Endothelial cell of umbilical vein (primary cell): ENCODE measurements at regions not wholly inside any gene's neighbourhood (a gene's known extent, or its start where the extent isn't known, plus 50 kb on each side); places are given as distances from the start of the nearest gene placed in this dataset.

ENCODE experiments used
- BruUV-seq: library from RNA; stranded (reverse); fragments of 400-500 nt; replicated peaks from 2 replicates; lab custom pipeline; 2021; lab: Mats Ljungman, UMichigan
- CTCF ChIA-PET: fragments of 300-600, 350-600 bp; sonication (Branson Sonifier 250); formaldehyde crosslinking; loops from one replicate; lab custom pipeline; 2021; ENCODE audit warnings: antibody characterized with exemption, inconsistent platforms; lab: Charles Lee
- POLR2A ChIA-PET: fragments of 300-600, 350-600 bp; sonication (Branson Sonifier 250); formaldehyde crosslinking; loops from one replicate; lab custom pipeline; 2021; ENCODE audit warnings: antibody characterized with exemption, inconsistent platforms; lab: Charles Lee
- DNase-seq: peaks from one replicate; pipeline ENCODE4 v3.0.0-alpha.2; 2011; ENCODE audit warnings: low read depth, low spot score
- FAIRE-seq: peaks from 2 replicates; lab custom pipeline; 2011; peaks lifted over from hg19 to GRCh38; lab: Jason Lieb, UNC
- H2AFZ ChIP-seq: 2 replicates; pipeline ENCODE4 v1.6.0; 2012; ENCODE audit warnings: low read depth, low read length, control low read depth, inconsistent platforms
- H3K27ac ChIP-seq: 2 replicates; pipeline ENCODE4 v1.5.1; 2011; ENCODE audit warnings: low read depth, mild to moderate bottlenecking, control low read depth, low read length, moderate library complexity; ENCODE audit not compliant: insufficient read depth
- H3K27me3 ChIP-seq, 2 experiments: 2 replicates each; pipeline versions ENCODE4 v1.6.0 to v1.6.1; 2011; ENCODE audit warnings: low read length in 2 of 2, mixed read lengths in 1 of 2; ENCODE audit not compliant: control insufficient read depth in 2 of 2, insufficient read depth in 2 of 2
- H3K36me3 ChIP-seq, 2 experiments: 2 replicates in 1 of 2; 3 replicates in 1 of 2; pipeline ENCODE4 v1.5.1; 2011; ENCODE audit warnings: low read length in 2 of 2, mild to moderate bottlenecking in 1 of 2, moderate library complexity in 1 of 2; ENCODE audit not compliant: control insufficient read depth in 2 of 2, insufficient read depth in 2 of 2; ENCODE audit errors: extremely low read depth in 1 of 2
- H3K4me1 ChIP-seq: 3 replicates; pipeline ENCODE4 v1.5.1; 2011; ENCODE audit warnings: mild to moderate bottlenecking, low read length; ENCODE audit not compliant: control insufficient read depth, insufficient read depth; ENCODE audit errors: extremely low read depth
- H3K4me2 ChIP-seq: 2 replicates; pipeline ENCODE4 v1.6.1; 2011; ENCODE audit warnings: low read length, control low read depth, mixed read lengths; ENCODE audit not compliant: insufficient read depth
- H3K4me3 ChIP-seq, 3 experiments: fragments of 200-600 bp in 1 of 3; sonication (generic), shearing (Covaris generic) in 1 of 3; replicated peaks in 1 of 3; 2 replicates each; pipeline ENCODE4 v1.5.1; 2011 to 2016; ENCODE audit warnings: control low read depth in 3 of 3, low read length in 3 of 3, mild to moderate bottlenecking in 2 of 3, inconsistent platforms in 1 of 3, low read depth in 1 of 3, moderate library complexity in 1 of 3; ENCODE audit not compliant: insufficient read depth in 1 of 3
- H3K79me2 ChIP-seq: 2 replicates; pipeline ENCODE4 v1.6.0; 2012; ENCODE audit warnings: low read length, inconsistent platforms; ENCODE audit not compliant: control insufficient read depth, insufficient read depth
- H3K9ac ChIP-seq: replicated peaks from 2 replicates; pipeline ENCODE3; 2011; ENCODE audit warnings: low read length, control low read depth; ENCODE audit not compliant: insufficient read depth; ENCODE audit errors: extremely low read depth
- H3K9me1 ChIP-seq: replicated peaks from 3 replicates; pipeline ENCODE4 v1.6.0; 2011; ENCODE audit warnings: mild to moderate bottlenecking, low read length; ENCODE audit not compliant: control insufficient read depth, insufficient read depth; ENCODE audit errors: extremely low read depth
- H3K9me3 ChIP-seq: replicated peaks from 2 replicates; pipeline ENCODE4 v1.5.1; 2012; ENCODE audit warnings: low read length, inconsistent platforms; ENCODE audit not compliant: control insufficient read depth, insufficient read depth
- H4K20me1 ChIP-seq: replicated peaks from 2 replicates; pipeline ENCODE3; 2011; ENCODE audit warnings: mild to moderate bottlenecking, low read length; ENCODE audit not compliant: control insufficient read depth, insufficient read depth; ENCODE audit errors: extremely low read depth
- CTCF ChIP-seq, 2 donors: IDR thresholded peaks; 1 replicate in 1 of 2; 2 replicates in 1 of 2; pipeline ENCODE4 v1.5.1; 2011; ENCODE audit warnings: low read length in 2 of 2, mild to moderate bottlenecking in 2 of 2, moderate library complexity in 2 of 2, control low read depth in 1 of 2, inconsistent platforms in 1 of 2, low read depth in 1 of 2; ENCODE audit not compliant: insufficient read depth in 1 of 2; ENCODE audit errors: extremely low read depth in 1 of 2
- EZH2 ChIP-seq: IDR thresholded peaks from 2 replicates; pipeline ENCODE4 v1.6.1; 2012; ENCODE audit warnings: borderline replicate concordance, low read depth, mild to moderate bottlenecking, moderate library complexity, low read length, inconsistent platforms; ENCODE audit not compliant: severe bottlenecking
- POLR2AphosphoS5 ChIP-seq: IDR thresholded peaks from 2 replicates; pipeline ENCODE4 v1.6.1; 2012; ENCODE audit warnings: low read depth, mild to moderate bottlenecking, control low read depth, low read length, moderate library complexity; ENCODE audit not compliant: insufficient read depth
- dilution Hi-C: fragments of 300-500 bp; cut with MboI; formaldehyde crosslinking; loops from one replicate; pipeline ENCODE4 v1.15.0; 2019; ENCODE audit warnings: low sequenced_read_pairs; ENCODE audit not compliant: extremely low pct_ligation_motif_present
- intact Hi-C: fragments of 100-400 bp; cut with micrococcal nuclease; formaldehyde crosslinking; loops from one replicate; pipeline ENCODE4 v1.10.0; 2022
- TF ChIP-seq, protein P1 (sequence below): IDR thresholded peaks from 2 replicates; pipeline ENCODE4 v1.6.1; 2011; ENCODE audit not compliant: insufficient read depth, insufficient read length

- Histone ChIP-seq H2AFZ (no peak overlapping the region), H4K20me1 (no peaks in the 10 kb centered on the region), H3K79me2 (no peaks in the 10 kb centered on the region), H3K4me1 (peaks cover 3% of the 10 kb centered on the region), H3K4me3 (no peak overlapping the region), H3K4me2 (no peak overlapping the region), H3K36me3 (no peaks in the 10 kb centered on the region), H3K27ac (no peak overlapping the region), H3K27me3 (peaks cover 0 to 10% of the 10 kb centered on the region in 2 experiments), H3K9ac (no peak overlapping the region), H3K9me3 (no peaks in the 10 kb centered on the region), H3K9me1 (no peaks in the 10 kb centered on the region)
- POLR2A ChIA-PET = no interaction called here
- dilution Hi-C loops = no loop called here
- DNase-seq (no peak), FAIRE-seq (no peak)
- CTCF ChIA-PET = interaction anchor here (1.1 kb wide), 1 partner anchor 19 kb away, joined by 3 read pairs; no protein-coding TSS in a partner anchor
- intact Hi-C loops = no loop called here
- TF ChIP-seq, protein P1, sequence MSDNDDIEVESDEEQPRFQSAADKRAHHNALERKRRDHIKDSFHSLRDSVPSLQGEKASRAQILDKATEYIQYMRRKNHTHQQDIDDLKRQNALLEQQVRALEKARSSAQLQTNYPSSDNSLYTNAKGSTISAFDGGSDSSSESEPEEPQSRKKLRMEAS = no peak
- TF ChIP-seq EZH2 = no peak
- no TSS peak for BruUV-seq
Observed at GRCh38 chr6:26152226-26153101, 65.2 kb downstream of the HFE start.

- Histone ChIP-seq H3K4me2 (peak overlapping the region; percentile 84), H3K9me3 (no peaks in the 10 kb centered on the region), H3K9ac (peak overlapping the region; percentile 80), H3K27ac (peak overlapping the region; percentile 62), H3K4me1 (peaks cover 8% of the 10 kb centered on the region), H3K27me3 (peaks cover 0 to 3% of the 10 kb centered on the region in 2 experiments), H3K9me1 (no peaks in the 10 kb centered on the region), H4K20me1 (no peaks in the 10 kb centered on the region), H3K4me3 (peak overlapping the region; percentile 13 to 81 (median 42)), H3K36me3 (no peaks in the 10 kb centered on the region), H3K79me2 (no peaks in the 10 kb centered on the region), H2AFZ (peak overlapping the region; percentile 71)
- TF ChIP-seq POLR2AphosphoS5 (no peak), CTCF (IDR thresholded peaks at IDR 0.05; ENCODE audit: extremely low read depth in 1 of 2, insufficient read depth in 1 of 2, low read depth in 1 of 2, low read length in 2 of 2) (no peak)
- ChIA-PET POLR2A (interaction anchor here (1.5 to 6.3 kb wide), 6 partner anchors 28 to 95 kb away, joined by 3 to 265 read pairs (median 32); a partner anchor contains a TSS), CTCF (interaction anchor here (1.0 to 1.8 kb wide), 3 partner anchors 11 to 31 kb away, joined by 3 to 10 read pairs (median 7); a partner anchor contains a TSS)
- no peak for FAIRE-seq
- peak; percentile 65 for DNase-seq
- dilution Hi-C loops = no loop called here
- intact Hi-C loops = loop anchor here (5.0 kb wide), 1 partner anchor 117 kb away; a partner anchor contains a TSS
- BruUV-seq = no TSS peak
Observed at GRCh38 chr6:26155061-26155930, 68.1 kb downstream of the HFE start.
